AG08396 (cell line): ENCODE measurements at regions not wholly inside any gene's neighbourhood (a gene's known extent, or its start where the extent isn't known, plus 50 kb on each side); places are given as distances from the start of the nearest gene placed in this dataset.

ENCODE experiments used
- DNase-seq: peaks from one replicate; pipeline ENCODE4 v3.0.0; 2012; ENCODE audit warnings: low spot score, mixed read lengths

DNA sequence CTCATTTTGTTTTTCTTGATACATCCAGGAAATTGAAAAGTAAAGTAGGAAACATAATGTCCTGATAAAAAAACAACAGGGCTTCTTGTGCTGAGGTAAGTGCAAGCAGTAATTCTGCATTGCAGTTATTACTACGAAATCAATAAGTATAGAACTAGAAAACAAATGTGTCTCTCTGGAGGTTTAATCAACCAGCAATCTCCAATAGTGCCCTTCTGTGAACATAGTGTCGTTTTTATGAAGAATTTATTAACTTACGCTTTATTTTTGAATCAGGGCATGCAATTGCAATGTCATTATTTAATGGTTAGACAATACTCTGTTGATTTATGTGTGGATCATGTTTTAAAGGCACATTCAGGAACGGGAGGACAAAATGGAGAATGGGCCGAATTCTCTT is 494.1 kb upstream of the NOVA1 start:
- no peak for DNase-seq

DNA sequence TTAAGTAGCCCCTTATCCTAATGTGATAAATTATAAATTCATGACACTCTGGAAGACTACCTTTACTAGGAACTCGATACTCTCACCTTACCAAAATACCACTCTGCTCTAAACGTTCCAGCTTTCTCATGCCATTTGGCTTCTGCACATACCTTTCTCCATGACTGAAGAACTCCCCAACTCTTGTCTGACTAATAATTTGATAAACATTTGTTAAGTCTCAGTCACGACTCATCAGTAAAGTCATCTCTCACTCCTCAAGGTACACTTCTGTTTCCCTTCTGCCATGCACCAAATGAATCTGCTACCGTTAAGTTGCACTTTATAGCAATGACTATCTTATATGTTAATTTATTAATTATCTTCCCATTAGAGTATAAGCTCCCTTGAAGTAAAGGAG is 498.3 kb upstream of the NOVA1 start:
- no peak for DNase-seq

- DNase-seq = no peak
These were observed 500.6 kb upstream of the NOVA1 start for GRCh38 chr14:27098451-27098850.

DNA sequence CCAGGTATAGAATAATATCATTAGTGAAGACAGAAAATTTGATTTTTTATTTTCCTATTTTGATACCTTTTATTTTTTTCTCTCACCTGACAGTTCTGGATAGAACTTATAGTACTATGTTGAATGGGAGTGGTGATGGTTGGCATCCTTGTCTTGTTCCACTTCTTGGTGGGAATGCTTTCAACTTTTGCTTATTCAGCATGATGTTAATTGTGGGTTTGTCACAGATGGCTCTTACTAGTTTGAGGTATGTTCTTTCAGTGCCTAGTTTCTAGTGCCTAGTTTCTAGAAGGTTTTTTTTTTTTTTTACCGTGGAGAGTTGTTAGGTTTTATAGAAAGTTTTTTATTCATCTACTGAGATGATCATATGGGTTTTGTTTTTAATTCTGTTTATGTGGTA is 516.3 kb upstream of the NOVA1 start:
- DNase-seq = no peak

DNA sequence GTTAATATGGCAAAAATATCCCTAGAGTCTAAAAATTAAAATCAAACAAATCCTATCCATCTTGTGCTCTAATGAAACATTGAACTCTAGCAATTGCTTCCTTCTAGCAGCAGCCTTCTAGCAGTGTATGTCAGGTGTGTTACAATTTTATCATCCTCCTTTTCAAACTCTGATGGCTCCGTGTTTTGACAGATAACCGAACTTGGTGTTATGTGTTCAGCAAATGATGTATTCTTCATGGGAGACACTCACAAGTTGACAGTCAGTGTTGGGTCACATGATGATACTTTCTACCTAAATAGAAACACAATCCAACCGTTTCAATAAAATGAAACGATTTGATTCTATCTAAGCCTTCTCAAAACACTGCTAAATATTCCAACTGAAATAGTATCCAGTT is 525.3 kb upstream of the NOVA1 start:
- DNase-seq = no peak

DNA sequence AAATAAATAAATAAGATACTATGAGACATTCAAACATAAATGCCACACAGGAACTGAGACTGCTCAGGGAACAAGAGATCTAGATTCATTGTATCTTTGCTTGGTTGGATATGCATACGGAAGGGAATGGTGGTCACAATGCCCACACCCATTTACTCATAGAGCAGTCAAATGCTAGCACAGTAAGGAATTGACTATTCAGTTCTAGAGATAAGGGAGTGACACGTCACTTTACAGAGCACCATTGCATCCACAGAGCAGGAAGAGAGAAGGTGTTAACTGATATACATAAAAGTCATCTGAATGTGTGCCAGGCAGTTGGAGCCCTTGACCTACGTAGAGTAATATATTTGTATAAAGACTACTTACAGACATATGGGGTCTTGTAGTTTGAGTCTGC is 530.0 kb upstream of the NOVA1 start:
- DNase-seq = no peak

DNA sequence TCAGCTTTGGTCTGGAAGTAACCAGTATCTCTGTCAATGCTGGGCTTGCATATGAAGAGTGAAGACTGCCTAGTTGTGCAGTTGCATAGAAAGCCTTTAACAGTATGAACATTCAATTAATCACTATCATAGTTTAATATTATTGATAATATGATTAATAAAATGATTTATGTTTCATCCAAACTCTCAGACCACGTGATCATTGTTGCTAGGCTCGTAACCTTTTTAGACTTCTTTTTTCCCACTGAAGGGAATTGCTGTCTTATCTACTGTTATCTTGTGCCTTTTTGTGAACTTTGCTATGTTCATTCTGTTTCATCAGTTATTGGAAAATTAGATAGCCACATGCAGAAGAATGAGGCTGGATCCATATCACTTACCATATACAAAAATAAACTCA is 536.4 kb upstream of the NOVA1 start:
- no peak for DNase-seq

GRCh38 chr14:27145170-27145569 is 547.3 kb upstream of the NOVA1 start:
- DNase-seq = no peak

GRCh38 chr14:27148143-27148542 is 550.3 kb upstream of the NOVA1 start:
- no peak for DNase-seq

DNA sequence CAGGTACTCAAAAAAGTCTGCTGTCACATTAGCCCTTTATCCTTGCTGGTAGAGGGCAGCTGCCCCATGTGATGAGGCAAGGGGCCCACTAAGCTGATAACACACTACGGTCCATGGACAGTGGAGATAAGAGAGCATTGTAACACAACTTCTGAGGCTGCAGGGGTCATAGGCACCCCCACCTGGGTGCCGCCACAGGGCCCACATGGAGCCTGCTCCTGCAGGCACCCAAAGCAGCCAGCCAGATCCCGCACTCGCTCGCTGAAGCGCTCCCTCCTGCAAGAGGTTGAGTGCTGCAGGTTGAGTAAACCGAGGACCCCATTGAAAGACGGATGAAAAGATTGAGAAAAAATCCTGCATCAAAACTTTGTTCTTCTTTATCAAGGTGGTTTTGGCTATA is 566.3 kb upstream of the NOVA1 start:
- no peak for DNase-seq

DNA sequence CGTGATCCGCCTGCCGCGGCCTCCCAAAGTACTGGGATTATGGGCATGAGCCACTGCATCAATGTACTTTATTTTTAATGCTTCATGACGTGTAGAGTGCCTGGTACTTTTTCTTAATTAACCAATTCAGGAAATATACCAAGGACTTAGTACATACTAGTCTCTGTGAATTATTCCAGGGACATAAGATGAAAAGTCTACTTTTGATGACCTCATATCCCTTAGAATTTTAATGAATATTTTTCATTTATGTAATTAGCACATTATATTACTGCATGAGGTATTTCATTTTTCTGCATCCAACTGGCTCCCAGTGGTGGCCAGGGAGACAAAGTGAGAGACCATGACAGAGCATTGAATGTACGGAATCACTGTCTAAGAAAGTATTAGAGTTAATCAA is 577.7 kb upstream of the NOVA1 start:
- DNase-seq = no peak

GRCh38 chr14:27181333-27181732 is 583.5 kb upstream of the NOVA1 start:
- no peak for DNase-seq

DNA sequence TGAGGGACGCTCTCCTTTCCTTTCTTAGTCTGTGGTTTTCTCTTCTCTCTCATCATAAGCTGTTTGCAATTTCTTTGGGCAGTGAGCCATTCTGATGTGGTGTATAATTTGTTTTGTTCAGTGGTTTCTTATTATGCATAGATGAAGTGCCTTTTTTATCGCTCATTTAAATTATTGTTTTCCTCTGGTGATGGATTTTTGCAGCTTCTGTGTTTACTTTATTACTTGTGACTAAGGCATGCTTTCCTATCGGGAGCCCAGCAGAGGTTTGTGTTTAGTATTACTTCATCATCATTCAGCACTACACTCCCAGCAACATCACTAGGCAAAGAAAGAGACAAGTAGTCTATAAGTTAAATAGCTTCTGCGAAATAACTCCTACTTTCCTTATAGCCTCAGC is 586.6 kb upstream of the NOVA1 start:
- DNase-seq = no peak

DNA sequence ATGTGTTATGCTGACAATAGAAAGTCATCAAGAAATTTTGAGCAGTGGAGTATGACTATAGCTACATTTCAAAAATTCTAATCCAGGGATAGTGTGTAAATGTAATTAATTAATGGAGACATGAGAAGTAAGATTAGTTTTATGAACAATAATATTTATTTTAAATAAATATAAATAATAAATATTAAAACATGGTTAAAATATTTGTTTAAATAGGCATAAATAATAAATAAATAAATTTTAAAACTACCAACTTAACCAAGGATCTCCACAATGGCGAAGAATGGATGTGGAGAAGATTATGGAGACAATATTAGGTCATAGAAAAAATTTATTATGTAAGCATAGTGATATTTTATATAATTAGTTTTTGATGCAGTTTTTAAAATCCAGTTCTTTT is 588.2 kb upstream of the NOVA1 start:
- no peak for DNase-seq

GRCh38 chr14:27187136-27187535 is 589.3 kb upstream of the NOVA1 start:
- no peak for DNase-seq

DNA sequence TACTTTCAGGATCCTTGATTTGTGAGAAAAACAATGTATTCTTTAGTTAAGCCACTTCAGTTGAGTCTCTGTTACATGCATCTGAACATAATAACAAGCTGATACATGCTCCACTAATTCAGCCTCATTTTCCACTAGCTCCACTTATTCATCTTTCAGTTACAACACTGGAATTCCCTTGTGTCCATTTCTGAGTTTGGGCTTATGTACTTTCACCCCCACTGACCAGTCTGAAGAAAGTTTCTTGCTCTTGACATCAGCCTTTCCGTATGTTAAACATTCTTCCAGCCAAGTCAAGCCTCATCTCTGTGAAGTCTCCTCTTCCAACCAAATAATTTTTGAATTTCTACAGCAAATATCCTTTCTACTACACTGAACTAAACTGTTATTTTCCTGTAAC is 592.5 kb upstream of the NOVA1 start:
- DNase-seq = no peak

GRCh38 chr14:27199272-27199671 is 601.4 kb upstream of the NOVA1 start:
- no peak for DNase-seq

DNA sequence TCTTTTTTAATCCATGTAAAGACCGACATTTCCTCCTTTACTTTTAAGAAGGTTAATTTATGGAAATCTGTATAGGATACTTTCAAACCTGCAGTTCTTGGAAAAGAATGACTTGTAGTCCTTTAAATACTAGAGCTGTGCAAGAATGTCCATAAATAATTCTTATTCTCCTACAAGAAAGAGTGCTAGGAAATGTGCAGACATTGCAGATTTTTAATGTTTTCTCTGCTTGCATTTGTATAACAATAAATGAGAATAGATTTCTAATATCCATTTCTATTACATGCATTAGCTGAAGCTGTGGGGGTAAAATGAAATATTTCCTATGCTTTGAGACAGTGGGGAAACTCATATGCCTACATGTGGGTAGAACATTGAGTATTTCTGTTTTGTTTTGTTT is 607.2 kb upstream of the NOVA1 start:
- no peak for DNase-seq

GRCh38 chr14:27211741-27212140 is 613.9 kb upstream of the NOVA1 start:
- no peak for DNase-seq

DNA sequence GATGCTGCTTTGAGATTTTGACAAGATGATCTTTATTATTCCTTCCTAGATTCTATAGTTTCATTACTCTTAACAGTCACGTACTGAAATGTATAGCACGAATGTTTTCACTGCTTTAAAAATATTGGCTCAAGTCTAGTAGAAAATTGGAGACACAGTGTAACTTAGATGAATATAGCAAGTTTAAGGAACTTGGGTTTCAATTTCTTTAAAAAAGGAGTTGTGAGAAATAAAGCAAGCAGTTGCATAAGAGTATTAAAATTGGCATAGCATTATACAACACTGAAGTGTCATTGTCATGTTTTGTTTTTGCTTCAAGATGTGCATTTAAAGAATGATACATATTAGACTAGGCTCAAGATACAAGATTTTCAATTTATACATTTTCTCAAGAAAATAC is 624.8 kb upstream of the NOVA1 start:
- DNase-seq = no peak

DNA sequence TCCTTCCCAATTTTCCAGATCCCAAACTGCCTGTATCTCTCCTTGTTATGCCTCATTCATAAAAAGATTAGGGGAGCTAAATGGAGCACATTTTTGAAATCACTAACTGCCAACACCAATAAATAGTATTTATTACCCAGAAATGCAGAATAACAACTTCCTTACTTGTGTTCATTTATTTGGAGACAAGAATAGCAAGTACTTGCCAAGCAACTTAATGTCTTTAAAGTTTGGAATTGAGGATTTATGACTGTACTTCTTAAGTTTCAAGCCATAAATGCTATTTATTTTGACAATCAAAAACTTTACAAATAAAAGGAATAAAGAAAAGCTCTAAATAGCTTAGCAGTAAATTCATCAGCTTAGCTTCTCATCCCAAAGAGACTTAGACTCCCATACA is 626.1 kb upstream of the NOVA1 start:
- no peak for DNase-seq

DNA sequence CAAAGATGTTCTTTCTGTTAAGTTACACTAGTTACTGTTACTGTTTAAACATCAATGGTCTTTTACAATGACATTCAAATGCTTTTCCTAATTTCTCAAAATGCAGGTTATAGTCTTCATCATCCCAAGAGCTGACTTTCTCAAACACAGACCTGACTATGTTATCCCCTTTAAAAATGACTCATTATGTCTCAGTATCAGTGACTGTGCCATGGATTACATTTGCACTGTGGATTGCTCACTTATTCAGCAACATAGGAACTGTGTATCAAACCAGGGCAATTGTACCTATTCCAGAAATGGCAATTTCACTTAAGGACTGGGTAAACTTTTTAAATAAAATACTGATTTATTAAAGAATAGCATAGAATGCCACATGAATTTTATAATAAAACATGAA is 630.2 kb upstream of the NOVA1 start:
- no peak for DNase-seq

- DNase-seq = no peak
These were observed 636.5 kb upstream of the NOVA1 start for GRCh38 chr14:27234331-27234730.

- DNase-seq = no peak
These were observed 638.8 kb upstream of the NOVA1 start for GRCh38 chr14:27236601-27237000.

GRCh38 chr14:27242874-27243273 is 645.0 kb upstream of the NOVA1 start:
- no peak for DNase-seq
